IMR-90 (cell line): ENCODE measurements at regions not wholly inside any gene's neighbourhood (a gene's known extent, or its start where the extent isn't known, plus 50 kb on each side); places are given as distances from the start of the nearest gene placed in this dataset.

ENCODE experiments used
- ATAC-seq: fragments of 200-7000 bp; cut with Tn5 transposase; 2 replicates; pipeline ENCODE4 v1.9.1; 2020; ENCODE audit warnings: low read depth, mild to moderate bottlenecking, moderate library complexity
- BruUV-seq: library from RNA; stranded (reverse); fragments of 400-500 nt; replicated peaks from 2 replicates; lab custom pipeline; 2021; lab: Mats Ljungman, UMichigan
- CTCF ChIA-PET: fragments of 300-600 bp; formaldehyde crosslinking; extraction: SDS; loops from one replicate; lab custom pipeline; 2021; ENCODE audit warnings: antibody characterized with exemption; lab: Yijun Ruan, JAX
- POLR2A ChIA-PET: fragments of 300-600 bp; sonication (Branson Sonifier 250); formaldehyde crosslinking; loops from one replicate; lab custom pipeline; 2022; ENCODE audit warnings: antibody characterized with exemption; ENCODE audit not compliant: unreplicated experiment; lab: Charles Lee
- DNase-seq: peaks from one replicate; pipeline ENCODE4 v3.0.0; 2013
- H2AFZ ChIP-seq: replicated peaks from 2 replicates; pipeline ENCODE3; 2013; ENCODE audit warnings: low read length, mild to moderate bottlenecking; ENCODE audit not compliant: poor library complexity
- H2AK5ac ChIP-seq: 2 replicates; pipeline ENCODE4 v1.6.1; 2013; ENCODE audit warnings: low read depth, low read length, inconsistent platforms
- H2AK9ac ChIP-seq: replicated peaks from 2 replicates; pipeline ENCODE3; 2013; ENCODE audit warnings: mild to moderate bottlenecking, low read depth, low read length, moderate library complexity; ENCODE audit not compliant: poor library complexity
- H2BK120ac ChIP-seq: 2 replicates; pipeline ENCODE4 v1.6.1; 2013; ENCODE audit warnings: low read depth, low read length, inconsistent platforms
- H2BK15ac ChIP-seq: 3 replicates; pipeline ENCODE4 v1.6.1; 2013; ENCODE audit warnings: low read depth, low read length, inconsistent platforms
- H2BK20ac ChIP-seq: 2 replicates; pipeline ENCODE4 v1.6.1; 2013; ENCODE audit warnings: low read depth, mild to moderate bottlenecking, inconsistent platforms, low read length, moderate library complexity
- H2BK5ac ChIP-seq: 2 replicates; pipeline ENCODE4 v1.6.1; 2013; ENCODE audit warnings: mild to moderate bottlenecking, low read depth, low read length, inconsistent platforms; ENCODE audit not compliant: poor library complexity, severe bottlenecking
- H3K14ac ChIP-seq: replicated peaks from 2 replicates; pipeline ENCODE4 v1.6.1; 2013; ENCODE audit warnings: low read depth, low read length, inconsistent platforms
- H3K18ac ChIP-seq: 2 replicates; pipeline ENCODE4 v1.6.1; 2013; ENCODE audit warnings: low read depth, low read length, control low read depth
- H3K23ac ChIP-seq: 2 replicates; pipeline ENCODE4 v1.6.1; 2013; ENCODE audit warnings: low read depth, low read length, inconsistent platforms
- H3K27ac ChIP-seq: 2 replicates; pipeline ENCODE4 v1.5.1; 2013; ENCODE audit warnings: mild to moderate bottlenecking, control low read depth, low read length; ENCODE audit not compliant: insufficient read depth
- H3K27me3 ChIP-seq: 2 replicates; pipeline ENCODE4 v1.6.1; 2013; ENCODE audit warnings: low read length; ENCODE audit not compliant: control insufficient read depth, insufficient read depth
- H3K36me3 ChIP-seq: 2 replicates; pipeline ENCODE4 v1.6.1; 2013; ENCODE audit warnings: low read length, mixed read lengths; ENCODE audit not compliant: control insufficient read depth, insufficient read depth
- H3K4ac ChIP-seq: 2 replicates; pipeline ENCODE4 v1.6.1; 2013; ENCODE audit warnings: low read depth, low read length, inconsistent platforms
- H3K4me1 ChIP-seq: 2 replicates; pipeline ENCODE4 v1.6.1; 2013; ENCODE audit warnings: low read length, mixed read lengths; ENCODE audit not compliant: control insufficient read depth, insufficient read depth
- H3K4me2 ChIP-seq: 2 replicates; pipeline ENCODE4 v1.6.1; 2013; ENCODE audit warnings: low read depth, mild to moderate bottlenecking, control low read depth, low read length, moderate library complexity
- H3K4me3 ChIP-seq: 2 replicates; pipeline ENCODE4 v1.5.1; 2013; ENCODE audit warnings: low read depth, mild to moderate bottlenecking, control low read depth, low read length, moderate library complexity; ENCODE audit not compliant: insufficient read depth
- H3K56ac ChIP-seq: 2 replicates; pipeline ENCODE4 v1.6.1; 2013; ENCODE audit warnings: low read length, inconsistent platforms; ENCODE audit not compliant: insufficient read depth; ENCODE audit errors: extremely low read depth
- H3K79me1 ChIP-seq, 2 experiments: 2 replicates each; pipeline ENCODE4 v1.6.1; 2013; ENCODE audit warnings: low read length in 2 of 2, inconsistent platforms in 1 of 2, low read depth in 1 of 2
- H3K9ac ChIP-seq: 2 replicates; pipeline ENCODE4 v1.6.1; 2013; ENCODE audit warnings: low read depth, low read length, control low read depth
- H3K9me1 ChIP-seq: 2 replicates; pipeline ENCODE4 v1.6.1; 2013; ENCODE audit warnings: low read length, inconsistent platforms; ENCODE audit not compliant: insufficient read depth
- H3K9me3 ChIP-seq: 2 replicates; pipeline ENCODE4 v1.6.1; 2013; ENCODE audit warnings: low read length; ENCODE audit not compliant: control insufficient read depth, insufficient read depth
- H4K20me1 ChIP-seq: 2 replicates; pipeline ENCODE4 v1.6.1; 2013; ENCODE audit warnings: low read length, inconsistent platforms; ENCODE audit not compliant: insufficient read depth
- H4K5ac ChIP-seq: 2 replicates; pipeline ENCODE4 v1.6.1; 2013; ENCODE audit warnings: mild to moderate bottlenecking, low read depth, low read length, control low read depth
- H4K8ac ChIP-seq, 2 experiments: 2 replicates each; pipeline ENCODE4 v1.6.1; 2013; ENCODE audit warnings: low read depth in 2 of 2, low read length in 2 of 2, control low read depth in 1 of 2, inconsistent platforms in 1 of 2
- H4K91ac ChIP-seq: 2 replicates; pipeline ENCODE4 v1.6.1; 2013; ENCODE audit warnings: low read depth, low read length, inconsistent platforms; ENCODE audit not compliant: insufficient read depth
- BHLHE40 ChIP-seq: fragments of 150-350 bp; IDR thresholded peaks from 2 replicates; pipeline ENCODE4 v1.6.1; 2016; ENCODE audit warnings: mild to moderate bottlenecking, low read depth, low read length
- CEBPB ChIP-seq: IDR thresholded peaks from 2 replicates; pipeline ENCODE4 v1.6.1; 2012; ENCODE audit warnings: low read depth, low read length, improper control_type of control experiment
- CHD1 ChIP-seq: IDR thresholded peaks from 2 replicates; pipeline ENCODE4 v1.6.1; 2012; ENCODE audit warnings: low read depth, low read length, improper control_type of control experiment
- CTCF ChIP-seq: conservative IDR thresholded peaks from 2 replicates; pipeline ENCODE4 v1.5.1; 2012; ENCODE audit warnings: mild to moderate bottlenecking, low read depth, low read length, improper control_type of control experiment
- FOS ChIP-seq: fragments of 150-350 bp; IDR thresholded peaks from 2 replicates; pipeline ENCODE4 v1.6.1; 2016; ENCODE audit warnings: low read depth, low read length
- MAFK ChIP-seq: IDR thresholded peaks from 2 replicates; pipeline ENCODE4 v1.6.1; 2012; ENCODE audit warnings: low read depth, low read length, improper control_type of control experiment
- MAZ ChIP-seq: IDR thresholded peaks from 2 replicates; pipeline ENCODE4 v1.6.1; 2012; ENCODE audit warnings: low read depth, mild to moderate bottlenecking, low read length, improper control_type of control experiment, moderate library complexity, borderline replicate concordance
- MXI1 ChIP-seq: IDR thresholded peaks from 2 replicates; pipeline ENCODE4 v1.6.1; 2012; ENCODE audit warnings: low read depth, mild to moderate bottlenecking, low read length, moderate library complexity, borderline replicate concordance
- NFE2L2 ChIP-seq: fragments of 150-350 bp; IDR thresholded peaks from 2 replicates; pipeline ENCODE4 v1.6.1; 2016; ENCODE audit warnings: low read depth, mild to moderate bottlenecking, low read length
- POLR2A ChIP-seq: IDR thresholded peaks from 2 replicates; pipeline ENCODE4 v1.6.1; 2012; ENCODE audit warnings: mild to moderate bottlenecking, low read depth, low read length
- RAD21 ChIP-seq: IDR thresholded peaks from 2 replicates; pipeline ENCODE4 v1.6.1; 2012; ENCODE audit warnings: low read length, improper control_type of control experiment
- RCOR1 ChIP-seq: IDR thresholded peaks from 2 replicates; pipeline ENCODE4 v1.6.1; 2012; ENCODE audit warnings: mild to moderate bottlenecking, low read length, improper control_type of control experiment; ENCODE audit not compliant: insufficient replicate concordance
- RFX5 ChIP-seq: IDR thresholded peaks from 2 replicates; pipeline ENCODE4 v1.8.0; 2012; ENCODE audit warnings: low read depth, mild to moderate bottlenecking, low read length, moderate library complexity
- SMC3 ChIP-seq: fragments of 150-350 bp; IDR thresholded peaks from 2 replicates; pipeline ENCODE4 v1.6.1; 2016; ENCODE audit warnings: low read depth, mild to moderate bottlenecking, antibody characterized with exemption, low read length, moderate library complexity
- WGBS, 2 experiments: methylation state at CpG; one replicate each; pipeline versions ENCODE4 v1.1.5 to v1.1.7; 2013; ENCODE audit warnings: missing lambda C conversion rate in 2 of 2; ENCODE audit not compliant: insufficient read length in 1 of 2; ENCODE audit errors: extremely low coverage in 2 of 2; 5-methylcytosine and 5-hydroxymethylcytosine counted together
- dilution Hi-C: fragments of 300-500 bp; cut with HindIII; formaldehyde crosslinking; loops from one replicate; pipeline ENCODE4 v1.14.3; 2018; ENCODE audit warnings: low sequenced_read_pairs; ENCODE audit not compliant: unreplicated experiment
- in situ Hi-C: fragments of 300-500 bp; cut with MboI; formaldehyde crosslinking; loops from 3 replicates; pipeline ENCODE4 v1.14.3; 2019; ENCODE audit warnings: low sequenced_read_pairs, inconsistent platforms, mixed read lengths
- intact Hi-C: fragments of 100-400 bp; cut with micrococcal nuclease; formaldehyde crosslinking; loops from 2 replicates; pipeline ENCODE4 v1.10.0; 2022
- TF ChIP-seq, protein P1 (sequence below): fragments of 150-350 bp; IDR thresholded peaks from 2 replicates; pipeline ENCODE4 v1.6.1; 2016; ENCODE audit warnings: low read depth, mild to moderate bottlenecking, low read length, moderate library complexity, borderline replicate concordance
- TF ChIP-seq, protein P2 (sequence below): fragments of 150-350 bp; IDR thresholded peaks from 2 replicates; pipeline ENCODE4 v1.6.1; 2017; ENCODE audit warnings: mild to moderate bottlenecking, antibody characterized with exemption, low read length, low read depth

DNA sequence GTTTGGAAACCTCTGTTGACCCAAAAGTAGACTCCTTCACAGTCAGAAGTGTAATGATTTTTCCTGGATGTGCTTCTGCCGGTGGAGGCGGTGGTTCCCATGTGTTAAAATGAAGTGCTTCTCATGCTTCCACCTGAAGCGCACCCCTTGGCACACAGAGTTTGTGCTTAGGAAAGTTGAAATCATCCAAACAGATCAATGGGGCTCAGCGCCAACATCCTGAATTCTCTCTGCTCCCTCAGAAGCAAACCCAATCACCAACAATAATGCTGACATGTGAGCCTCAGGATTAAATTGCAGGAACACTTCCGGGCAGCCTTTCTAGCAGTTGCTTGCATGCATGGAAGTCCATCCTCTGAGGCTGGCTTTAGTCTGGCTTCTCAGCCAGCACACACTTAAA lies 71.0 kb downstream of the MED10 start:
- H3K79me1 ChIP-seq, result no peaks in the 10 kb centered on the region
- no TSS peak for BruUV-seq
- no peak overlapping the region for H2BK15ac ChIP-seq
- H4K20me1 ChIP-seq, result no peaks in the 10 kb centered on the region
- no peak overlapping the region for H2BK5ac ChIP-seq
- H2AK9ac ChIP-seq, result no peak overlapping the region
- H3K9me1 ChIP-seq, result no peaks in the 10 kb centered on the region
- H3K9ac ChIP-seq, result no peak overlapping the region
- DNase-seq, result no peak
- in situ Hi-C loops (no loop called here), intact Hi-C loops (no loop called here), dilution Hi-C loops (no loop called here)
- no CpG with 5 or more reads among the region's 5 CpGs for WGBS, 2 experiments
- no peak for ATAC-seq
- H3K14ac ChIP-seq, result no peak overlapping the region
- H3K18ac ChIP-seq, result no peak overlapping the region
- POLR2A ChIA-PET, result no interaction called here
- H3K27me3 ChIP-seq, result no peaks in the 10 kb centered on the region
- no peak overlapping the region for H2BK120ac ChIP-seq
- H4K8ac ChIP-seq, result no peak overlapping the region
- TF ChIP-seq RFX5 (no peak), NFE2L2 (no peak), MAFK (no peak), RAD21 (no peak), CHD1 (no peak), FOS (no peak), SMC3 (no peak), MXI1 (no peak), BHLHE40 (no peak), CTCF (no peak), MAZ (no peak), POLR2A (no peak), RCOR1 (no peak), CEBPB (no peak)
- TF ChIP-seq, protein P1, sequence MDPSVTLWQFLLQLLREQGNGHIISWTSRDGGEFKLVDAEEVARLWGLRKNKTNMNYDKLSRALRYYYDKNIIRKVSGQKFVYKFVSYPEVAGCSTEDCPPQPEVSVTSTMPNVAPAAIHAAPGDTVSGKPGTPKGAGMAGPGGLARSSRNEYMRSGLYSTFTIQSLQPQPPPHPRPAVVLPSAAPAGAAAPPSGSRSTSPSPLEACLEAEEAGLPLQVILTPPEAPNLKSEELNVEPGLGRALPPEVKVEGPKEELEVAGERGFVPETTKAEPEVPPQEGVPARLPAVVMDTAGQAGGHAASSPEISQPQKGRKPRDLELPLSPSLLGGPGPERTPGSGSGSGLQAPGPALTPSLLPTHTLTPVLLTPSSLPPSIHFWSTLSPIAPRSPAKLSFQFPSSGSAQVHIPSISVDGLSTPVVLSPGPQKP, result no peak
- TF ChIP-seq, protein P2, sequence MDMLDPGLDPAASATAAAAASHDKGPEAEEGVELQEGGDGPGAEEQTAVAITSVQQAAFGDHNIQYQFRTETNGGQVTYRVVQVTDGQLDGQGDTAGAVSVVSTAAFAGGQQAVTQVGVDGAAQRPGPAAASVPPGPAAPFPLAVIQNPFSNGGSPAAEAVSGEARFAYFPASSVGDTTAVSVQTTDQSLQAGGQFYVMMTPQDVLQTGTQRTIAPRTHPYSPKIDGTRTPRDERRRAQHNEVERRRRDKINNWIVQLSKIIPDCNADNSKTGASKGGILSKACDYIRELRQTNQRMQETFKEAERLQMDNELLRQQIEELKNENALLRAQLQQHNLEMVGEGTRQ, result no peak
- H3K36me3 ChIP-seq, result no peaks in the 10 kb centered on the region
- no peak overlapping the region for H3K4me3 ChIP-seq
- no peak overlapping the region for H4K5ac ChIP-seq
- H2AK5ac ChIP-seq, result no peak overlapping the region
- no peak overlapping the region for H3K56ac ChIP-seq
- H2BK20ac ChIP-seq, result no peak overlapping the region
- CTCF ChIA-PET, result no interaction called here
- H3K4ac ChIP-seq, result no peak overlapping the region
- peaks cover 3% of the 10 kb centered on the region; the same call in 1 of the 2 replicates for H3K9me3 ChIP-seq
- H3K4me2 ChIP-seq, result no peak overlapping the region
- no peak overlapping the region for H4K91ac ChIP-seq
- H2AFZ ChIP-seq, result no peak overlapping the region
- H3K4me1 ChIP-seq, result no peaks in the 10 kb centered on the region
- no peak overlapping the region for H3K23ac ChIP-seq
- no peak overlapping the region for H3K27ac ChIP-seq
